Prostate gland (tissue), 2 donors: ENCODE measurements at regions not wholly inside any gene's neighbourhood (a gene's known extent, or its start where the extent isn't known, plus 50 kb on each side); places are given as distances from the start of the nearest gene placed in this dataset.

ENCODE experiments used
- DNase-seq: peaks from one replicate; pipeline ENCODE4 v3.0.0-alpha.2; 2019; ENCODE audit warnings: low spot score
- H3K27ac ChIP-seq, 2 donors: fragments of 200-600 bp; sonication (generic); 2 replicates each; pipeline ENCODE4 v1.5.1; 2017 to 2019
- H3K27me3 ChIP-seq: fragments of 200-600 bp; sonication (generic); replicated peaks from 2 replicates; pipeline ENCODE4 v1.5.1; 2019; ENCODE audit not compliant: insufficient read depth
- H3K36me3 ChIP-seq, 2 donors: fragments of 200-600 bp; sonication (generic); 1 replicate in 1 of 2; 2 replicates in 1 of 2; pipeline versions ENCODE4 v1.5.1 to v1.8.1; 2017 to 2019
- H3K4me1 ChIP-seq: fragments of 200-600 bp; sonication (generic); replicated peaks from 2 replicates; pipeline ENCODE4 v1.5.1; 2019
- H3K4me3 ChIP-seq, 2 donors: fragments of 200-600 bp; sonication (generic); 2 replicates each; pipeline ENCODE4 v1.5.1; 2017 to 2019
- H3K9me3 ChIP-seq: fragments of 200-600 bp; sonication (generic); 2 replicates; pipeline ENCODE4 v1.5.1; 2017
- POLR2A ChIP-seq: fragments of 450-650 bp; IDR thresholded peaks from one replicate; pipeline ENCODE4 v1.6.1; 2016; ENCODE audit warnings: antibody characterized with exemption, mild to moderate bottlenecking
- POLR2AphosphoS5 ChIP-seq: sonication (generic); formaldehyde crosslinking; IDR thresholded peaks from one replicate; pipeline ENCODE4 v1.6.1; 2017; ENCODE audit warnings: antibody characterized with exemption
- WGBS: methylation state at CpG from one replicate; pipeline ENCODE4 v1.1.5; 2018; 5-methylcytosine and 5-hydroxymethylcytosine counted together
- intact Hi-C: fragments of 100-400 bp; cut with DNase I; formaldehyde crosslinking; loops from one replicate; pipeline ENCODE4 v1.14.2; 2022
- TF ChIP-seq, protein P1 (sequence below), 4 experiments: fragments of 200-600 bp in 2 of 4; fragments of 450-650 bp in 2 of 4; sonication (generic) in 2 of 4; IDR thresholded peaks; 1 replicate in 3 of 4; 2 replicates in 1 of 4; pipeline ENCODE4 v1.5.1; 2016 to 2019; ENCODE audit warnings: antibody characterized with exemption in 4 of 4, mild to moderate bottlenecking in 2 of 4, moderate library complexity in 2 of 4

DNA sequence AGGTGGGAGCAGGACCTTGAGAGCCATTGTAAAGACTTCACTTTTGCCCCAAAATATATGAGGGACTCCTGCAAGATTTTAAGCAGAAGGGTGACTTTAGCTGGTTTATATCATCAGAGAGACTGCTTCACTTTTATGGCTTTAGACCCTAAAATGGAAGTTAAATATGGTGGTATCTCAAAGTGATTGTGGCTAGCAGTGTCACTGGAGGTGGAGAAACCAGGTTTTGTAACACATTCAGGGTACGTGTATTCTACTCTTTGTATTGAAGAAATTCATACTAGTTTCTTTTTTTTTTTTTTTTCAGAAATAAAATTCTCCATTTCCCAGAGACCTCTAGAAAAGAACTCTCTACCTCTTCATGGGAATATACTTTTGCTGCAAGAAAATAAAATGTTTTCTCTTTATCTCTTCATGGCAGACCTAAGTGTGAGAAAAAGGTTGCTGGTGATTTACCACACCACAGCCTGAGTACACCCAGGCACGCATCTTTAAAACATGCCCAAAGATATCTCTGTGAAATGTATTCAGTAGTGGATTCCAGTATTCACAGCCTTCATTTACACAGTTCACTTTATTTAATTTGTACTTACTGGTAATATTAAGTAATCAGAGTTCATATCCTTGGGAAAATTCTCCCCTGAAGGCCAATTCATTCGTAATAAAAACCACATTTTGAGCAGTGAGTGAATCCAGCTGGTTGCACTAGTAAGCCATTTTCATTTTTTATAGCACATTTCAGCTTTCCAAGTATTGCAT is 74.3 kb upstream of the GUCY1A1 start:
- intact Hi-C loops, result no loop called here
- no peak overlapping the region for H3K4me3 ChIP-seq
- H3K9me3 ChIP-seq, result no peaks in the 10 kb centered on the region
- TF ChIP-seq POLR2A, result no peak
- TF ChIP-seq, protein P1, sequence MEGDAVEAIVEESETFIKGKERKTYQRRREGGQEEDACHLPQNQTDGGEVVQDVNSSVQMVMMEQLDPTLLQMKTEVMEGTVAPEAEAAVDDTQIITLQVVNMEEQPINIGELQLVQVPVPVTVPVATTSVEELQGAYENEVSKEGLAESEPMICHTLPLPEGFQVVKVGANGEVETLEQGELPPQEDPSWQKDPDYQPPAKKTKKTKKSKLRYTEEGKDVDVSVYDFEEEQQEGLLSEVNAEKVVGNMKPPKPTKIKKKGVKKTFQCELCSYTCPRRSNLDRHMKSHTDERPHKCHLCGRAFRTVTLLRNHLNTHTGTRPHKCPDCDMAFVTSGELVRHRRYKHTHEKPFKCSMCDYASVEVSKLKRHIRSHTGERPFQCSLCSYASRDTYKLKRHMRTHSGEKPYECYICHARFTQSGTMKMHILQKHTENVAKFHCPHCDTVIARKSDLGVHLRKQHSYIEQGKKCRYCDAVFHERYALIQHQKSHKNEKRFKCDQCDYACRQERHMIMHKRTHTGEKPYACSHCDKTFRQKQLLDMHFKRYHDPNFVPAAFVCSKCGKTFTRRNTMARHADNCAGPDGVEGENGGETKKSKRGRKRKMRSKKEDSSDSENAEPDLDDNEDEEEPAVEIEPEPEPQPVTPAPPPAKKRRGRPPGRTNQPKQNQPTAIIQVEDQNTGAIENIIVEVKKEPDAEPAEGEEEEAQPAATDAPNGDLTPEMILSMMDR (IDR thresholded peaks at IDR 0.05), result no peak
- no peak for TF ChIP-seq POLR2AphosphoS5
- no peaks in the 10 kb centered on the region for H3K27me3 ChIP-seq
- WGBS, result 64% methylated on average over 3 of the region's 3 CpGs
- H3K4me1 ChIP-seq, result no peaks in the 10 kb centered on the region
- DNase-seq, result no peak
- no peaks in the 10 kb centered on the region for H3K36me3 ChIP-seq
- no peak overlapping the region for H3K27ac ChIP-seq

DNA sequence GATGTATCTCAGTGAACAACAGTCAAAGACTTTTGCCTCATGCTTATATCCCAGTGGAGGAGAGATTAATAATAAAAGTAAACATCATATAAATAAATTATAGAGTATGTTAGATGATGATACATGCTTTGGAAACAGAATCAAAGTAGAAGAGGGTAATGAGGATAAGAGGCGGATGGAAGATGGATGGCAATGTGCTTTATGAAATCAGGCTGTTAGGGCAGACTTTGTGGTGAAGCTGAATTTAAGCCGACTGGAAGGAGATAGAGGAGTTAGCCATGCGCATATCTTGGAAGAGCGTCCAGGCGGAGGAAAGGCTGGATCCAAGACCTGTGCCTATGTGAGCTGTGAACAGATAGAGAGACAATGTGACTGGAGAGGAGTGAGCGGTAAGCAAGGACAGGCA is 74.9 kb upstream of the GUCY1A1 start:
- TF ChIP-seq, protein P1 (IDR thresholded peaks at IDR 0.05), result no peak
- TF ChIP-seq POLR2AphosphoS5 (no peak), POLR2A (no peak)
- WGBS, result 97% methylated on average over 6 of the region's 6 CpGs
- no peak for DNase-seq
- Histone ChIP-seq H3K36me3 (no peaks in the 10 kb centered on the region), H3K4me3 (no peak overlapping the region), H3K4me1 (no peaks in the 10 kb centered on the region), H3K9me3 (no peaks in the 10 kb centered on the region), H3K27ac (no peak overlapping the region), H3K27me3 (no peaks in the 10 kb centered on the region)
- intact Hi-C loops, result no loop called here

DNA sequence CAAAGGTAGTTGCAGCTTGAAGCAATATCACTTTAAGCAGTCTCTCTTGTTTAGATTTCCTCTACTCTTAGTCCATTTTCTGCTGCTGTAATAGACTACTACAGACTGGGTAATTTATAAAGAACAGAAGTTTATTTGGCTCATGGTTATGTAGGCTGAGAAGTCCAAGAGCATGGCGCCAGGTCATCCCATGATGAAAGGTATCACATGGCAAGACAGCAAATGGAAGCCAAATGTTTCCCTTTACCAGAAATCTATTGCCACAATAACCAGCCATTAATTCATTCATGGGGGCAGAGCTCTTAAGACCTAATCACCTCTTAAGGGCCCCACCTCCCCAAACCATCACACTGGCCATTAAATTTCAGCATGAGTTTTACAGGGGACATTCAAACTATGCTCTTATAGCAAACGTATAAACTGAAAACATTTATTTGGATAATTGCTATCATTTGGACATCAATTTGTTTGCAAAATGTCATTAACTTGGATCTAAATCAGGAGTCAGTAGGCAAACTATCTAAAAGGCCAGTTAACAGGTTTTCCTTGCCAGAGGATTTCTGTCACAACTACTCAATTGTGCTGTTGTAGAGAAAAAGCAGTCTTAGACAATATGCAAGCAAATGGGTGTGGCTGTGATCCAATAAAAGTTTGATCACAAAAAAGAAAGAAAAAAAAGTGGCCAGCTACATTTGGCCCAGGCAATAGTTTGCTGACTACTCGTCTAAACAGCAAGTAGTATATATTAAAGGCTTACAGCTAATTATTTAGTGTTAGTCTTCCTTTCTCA is 75.7 kb upstream of the GUCY1A1 start:
- no peak for DNase-seq
- H3K27ac ChIP-seq, result no peak overlapping the region

DNA sequence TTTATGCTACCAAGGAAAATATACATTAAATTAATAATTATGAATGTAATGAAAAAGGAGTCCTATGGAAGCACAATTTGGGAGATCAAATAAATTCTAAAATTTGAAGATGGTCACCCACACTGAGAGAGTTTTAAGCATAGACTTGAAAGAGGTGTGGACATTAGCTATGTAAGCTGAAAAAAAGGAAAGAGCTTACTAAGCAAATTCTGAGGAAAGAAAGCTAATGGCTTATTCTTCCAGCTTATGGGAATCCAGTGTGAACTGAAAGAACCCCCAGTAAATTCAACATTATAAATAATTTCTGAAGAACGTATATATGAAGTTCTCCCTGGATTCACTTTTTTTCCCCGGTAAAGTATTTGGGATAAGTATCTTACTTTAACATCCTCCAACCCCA is 78.2 kb upstream of the GUCY1A1 start:
- intact Hi-C loops, result no loop called here
- WGBS, result 91% methylated on average over 2 of the region's 2 CpGs
- H3K4me3 ChIP-seq, result no peak overlapping the region
- TF ChIP-seq POLR2AphosphoS5 (no peak), POLR2A (no peak)
- TF ChIP-seq, protein P1 (IDR thresholded peaks at IDR 0.05), result no peak
- H3K4me1 ChIP-seq, result no peaks in the 10 kb centered on the region
- H3K9me3 ChIP-seq, result no peaks in the 10 kb centered on the region
- no peaks in the 10 kb centered on the region for H3K27me3 ChIP-seq
- no peak for DNase-seq
- no peak overlapping the region for H3K27ac ChIP-seq
- H3K36me3 ChIP-seq, result no peaks in the 10 kb centered on the region

More for the DNA sequence above, 75.7 kb upstream of the GUCY1A1 start:
- H3K9me3 ChIP-seq, result no peaks in the 10 kb centered on the region
- no peak overlapping the region for H3K4me3 ChIP-seq
- intact Hi-C loops, result no loop called here
- no peaks in the 10 kb centered on the region for H3K4me1 ChIP-seq
- WGBS, result 71% methylated on average over 3 of the region's 3 CpGs
- TF ChIP-seq POLR2AphosphoS5 (no peak), POLR2A (no peak)
- TF ChIP-seq, protein P1 (IDR thresholded peaks at IDR 0.05), result no peak
- H3K27me3 ChIP-seq, result no peaks in the 10 kb centered on the region
- H3K36me3 ChIP-seq, result no peaks in the 10 kb centered on the region

DNA sequence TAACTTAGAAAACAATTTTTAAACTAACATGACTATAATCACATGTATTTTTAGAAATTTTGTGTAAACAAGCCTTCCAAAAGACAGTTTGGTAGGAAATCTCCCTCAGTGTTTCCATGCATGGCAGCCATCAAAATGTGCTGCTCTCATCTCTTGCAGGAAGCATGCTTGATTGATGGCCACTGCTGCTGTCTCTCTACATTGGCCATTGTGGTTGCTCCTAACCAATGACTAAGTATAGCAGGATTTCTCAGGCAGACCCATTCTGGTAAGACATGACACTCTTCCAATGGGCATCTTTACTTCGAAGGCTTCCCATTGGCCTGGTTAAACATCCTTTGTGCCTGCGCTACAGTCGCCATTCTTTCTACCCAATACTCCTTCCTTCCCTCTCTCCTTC is 78.9 kb upstream of the GUCY1A1 start:
- Histone ChIP-seq H3K9me3 (no peaks in the 10 kb centered on the region), H3K4me3 (no peak overlapping the region), H3K4me1 (no peaks in the 10 kb centered on the region), H3K27me3 (no peaks in the 10 kb centered on the region), H3K27ac (no peak overlapping the region), H3K36me3 (no peaks in the 10 kb centered on the region)
- TF ChIP-seq, protein P1 (IDR thresholded peaks at IDR 0.05), result no peak
- no peak for TF ChIP-seq POLR2AphosphoS5
- TF ChIP-seq POLR2A, result no peak
- no peak for DNase-seq
- WGBS, result 99% methylated on average over 3 of the region's 3 CpGs
- intact Hi-C loops, result no loop called here
